ENCODE measurements at regions not wholly inside any gene's neighbourhood (a gene's known extent, or its start where the extent isn't known, plus 50 kb on each side); places are given as distances from the start of the nearest gene placed in this dataset.

DNA sequence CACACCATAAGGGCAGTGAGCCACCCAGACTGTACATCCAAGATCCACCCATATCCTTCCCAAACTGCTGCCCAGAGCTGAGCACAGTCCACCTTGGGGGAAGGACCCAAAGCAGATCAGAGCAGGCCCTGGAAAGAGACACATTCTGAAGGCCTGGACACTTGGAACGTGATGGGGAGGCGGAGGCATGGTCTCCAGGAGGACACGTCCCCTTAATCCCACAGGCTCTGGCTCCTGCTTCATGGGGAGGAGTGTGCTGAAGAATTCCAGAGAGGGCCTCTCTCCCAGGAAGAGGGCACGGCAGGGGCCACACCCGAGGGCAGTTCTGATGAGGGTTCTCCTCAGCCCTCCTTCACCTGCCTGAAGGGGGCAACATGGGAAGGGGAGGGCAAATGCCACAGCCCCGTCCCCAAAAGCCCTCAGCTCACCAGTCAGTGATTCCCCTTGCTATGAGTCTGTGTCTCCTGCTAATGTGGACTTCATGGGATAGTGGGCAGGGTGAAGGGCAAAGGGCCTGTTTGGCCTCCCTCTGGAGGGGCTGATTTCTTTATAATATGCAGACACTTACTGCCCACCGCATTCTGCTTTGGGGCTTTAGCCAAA lies 276.8 kb downstream of the ENC1 start:
- TF ChIP-seq, protein P1, sequence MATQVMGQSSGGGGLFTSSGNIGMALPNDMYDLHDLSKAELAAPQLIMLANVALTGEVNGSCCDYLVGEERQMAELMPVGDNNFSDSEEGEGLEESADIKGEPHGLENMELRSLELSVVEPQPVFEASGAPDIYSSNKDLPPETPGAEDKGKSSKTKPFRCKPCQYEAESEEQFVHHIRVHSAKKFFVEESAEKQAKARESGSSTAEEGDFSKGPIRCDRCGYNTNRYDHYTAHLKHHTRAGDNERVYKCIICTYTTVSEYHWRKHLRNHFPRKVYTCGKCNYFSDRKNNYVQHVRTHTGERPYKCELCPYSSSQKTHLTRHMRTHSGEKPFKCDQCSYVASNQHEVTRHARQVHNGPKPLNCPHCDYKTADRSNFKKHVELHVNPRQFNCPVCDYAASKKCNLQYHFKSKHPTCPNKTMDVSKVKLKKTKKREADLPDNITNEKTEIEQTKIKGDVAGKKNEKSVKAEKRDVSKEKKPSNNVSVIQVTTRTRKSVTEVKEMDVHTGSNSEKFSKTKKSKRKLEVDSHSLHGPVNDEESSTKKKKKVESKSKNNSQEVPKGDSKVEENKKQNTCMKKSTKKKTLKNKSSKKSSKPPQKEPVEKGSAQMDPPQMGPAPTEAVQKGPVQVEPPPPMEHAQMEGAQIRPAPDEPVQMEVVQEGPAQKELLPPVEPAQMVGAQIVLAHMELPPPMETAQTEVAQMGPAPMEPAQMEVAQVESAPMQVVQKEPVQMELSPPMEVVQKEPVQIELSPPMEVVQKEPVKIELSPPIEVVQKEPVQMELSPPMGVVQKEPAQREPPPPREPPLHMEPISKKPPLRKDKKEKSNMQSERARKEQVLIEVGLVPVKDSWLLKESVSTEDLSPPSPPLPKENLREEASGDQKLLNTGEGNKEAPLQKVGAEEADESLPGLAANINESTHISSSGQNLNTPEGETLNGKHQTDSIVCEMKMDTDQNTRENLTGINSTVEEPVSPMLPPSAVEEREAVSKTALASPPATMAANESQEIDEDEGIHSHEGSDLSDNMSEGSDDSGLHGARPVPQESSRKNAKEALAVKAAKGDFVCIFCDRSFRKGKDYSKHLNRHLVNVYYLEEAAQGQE (IDR thresholded peaks at IDR 0.05; ENCODE audit: low read depth): no peak
- TF ChIP-seq RAD21 (IDR thresholded peaks at IDR 0.05; ENCODE audit: low read depth) (no peak), TAF1 (IDR thresholded peaks at IDR 0.05; ENCODE audit: low read depth) (no peak), EGR1 (IDR thresholded peaks at IDR 0.05) (no peak), EP300 (IDR thresholded peaks at IDR 0.05; ENCODE audit: borderline replicate concordance) (no peak), CEBPB (IDR thresholded peaks at IDR 0.05) (no peak), NFIC (IDR thresholded peaks at IDR 0.05) (no peak), ZBTB7A (IDR thresholded peaks at IDR 0.05; ENCODE audit: low read depth) (no peak), TEAD4 (IDR thresholded peaks at IDR 0.05) (no peak)
- TF ChIP-seq, protein P2, sequence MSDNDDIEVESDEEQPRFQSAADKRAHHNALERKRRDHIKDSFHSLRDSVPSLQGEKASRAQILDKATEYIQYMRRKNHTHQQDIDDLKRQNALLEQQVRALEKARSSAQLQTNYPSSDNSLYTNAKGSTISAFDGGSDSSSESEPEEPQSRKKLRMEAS (IDR thresholded peaks at IDR 0.05): no peak
